ENCODE measurements at regions not wholly inside any gene's neighbourhood (a gene's known extent, or its start where the extent isn't known, plus 50 kb on each side); places are given as distances from the start of the nearest gene placed in this dataset.

GRCh38 chrX:542179-542578, 88.4 kb upstream of the SHOX start:
- ATAC-seq (ENCODE audit: insufficient read depth, low FRiP score) (no peak), DNase-seq (no peak)
- H3K36me3 ChIP-seq (ENCODE audit: control insufficient read depth in 4 of 4, insufficient read depth in 4 of 4, low read length in 4 of 4) = no peaks in the 10 kb centered on the region
- H3K27ac ChIP-seq (ENCODE audit: low read depth in 1 of 2, low read length in 1 of 2) = no peak overlapping the region
- TF ChIP-seq CTCF (IDR thresholded peaks at IDR 0.05; ENCODE audit: control extremely low read depth, extremely low read depth) = no peak
- H3K4me3 ChIP-seq = no peak overlapping the region
- H3K9ac ChIP-seq (ENCODE audit: insufficient read depth in 1 of 2, low read length in 2 of 2) = no peak overlapping the region
- H3K9me3 ChIP-seq (ENCODE audit: control insufficient read depth in 4 of 4, insufficient read depth in 3 of 4, low read length in 3 of 4) = peaks cover 0 to 7% (median 0%) of the 10 kb centered on the region in 4 donors
- WGBS, 2 donors = 91 to 94% methylated on average over 9 of the region's 9 CpGs
- H3K4me1 ChIP-seq (ENCODE audit: control insufficient read depth in 5 of 5, insufficient read depth in 5 of 5, low read length in 5 of 5) = no peaks in the 10 kb centered on the region
- no peaks in the 10 kb centered on the region for H3K27me3 ChIP-seq (ENCODE audit: control insufficient read depth in 3 of 3, insufficient read depth in 3 of 3, low read length in 2 of 3)

GRCh38 chrX:545452-545885, 85.1 kb upstream of the SHOX start:
- H3K9me3 ChIP-seq (ENCODE audit: control insufficient read depth in 4 of 4, insufficient read depth in 3 of 4, low read length in 3 of 4) = peaks cover 0 to 10% (median 4%) of the 10 kb centered on the region in 4 donors
- no peaks in the 10 kb centered on the region for H3K36me3 ChIP-seq (ENCODE audit: control insufficient read depth in 4 of 4, insufficient read depth in 4 of 4, low read length in 4 of 4)
- no peak for DNase-seq
- no peaks in the 10 kb centered on the region for H3K27me3 ChIP-seq (ENCODE audit: control insufficient read depth in 3 of 3, insufficient read depth in 3 of 3, low read length in 2 of 3)
- H3K4me1 ChIP-seq (ENCODE audit: control insufficient read depth in 5 of 5, insufficient read depth in 5 of 5, low read length in 5 of 5) = no peaks in the 10 kb centered on the region
- H3K9ac ChIP-seq (ENCODE audit: insufficient read depth in 1 of 2, low read length in 2 of 2) = no peak overlapping the region
- 39 to 54% methylated on average over 19 of the region's 19 CpGs for WGBS, 2 donors
- H3K4me3 ChIP-seq = no peak overlapping the region
- no peak for ATAC-seq (ENCODE audit: insufficient read depth, low FRiP score)
- no peak for TF ChIP-seq CTCF (IDR thresholded peaks at IDR 0.05; ENCODE audit: control extremely low read depth, extremely low read depth)
- no peak overlapping the region for H3K27ac ChIP-seq (ENCODE audit: low read depth in 1 of 2, low read length in 1 of 2)

- H3K27me3 ChIP-seq (ENCODE audit: control insufficient read depth in 3 of 3, insufficient read depth in 3 of 3, low read length in 2 of 3) = no peaks in the 10 kb centered on the region
- H3K4me1 ChIP-seq (ENCODE audit: control insufficient read depth in 5 of 5, insufficient read depth in 5 of 5, low read length in 5 of 5) = no peaks in the 10 kb centered on the region
- H3K4me3 ChIP-seq = no peak overlapping the region
- whole genome bisulfite sequencing, 2 donors = 80 to 93% methylated on average over 1 of the region's 1 CpG
- H3K9ac ChIP-seq (ENCODE audit: insufficient read depth in 1 of 2, low read length in 2 of 2) = no peak overlapping the region
- no peaks in the 10 kb centered on the region for H3K36me3 ChIP-seq (ENCODE audit: control insufficient read depth in 4 of 4, insufficient read depth in 4 of 4, low read length in 4 of 4)
- TF ChIP-seq CTCF (IDR thresholded peaks at IDR 0.05; ENCODE audit: control extremely low read depth, extremely low read depth) = no peak
- H3K27ac ChIP-seq (ENCODE audit: low read depth in 1 of 2, low read length in 1 of 2) = no peak overlapping the region
- DNase-seq (no peak), ATAC-seq (ENCODE audit: insufficient read depth, low FRiP score) (no peak)
- peaks cover 0 to 14% (median 4%) of the 10 kb centered on the region in 4 donors for H3K9me3 ChIP-seq (ENCODE audit: control insufficient read depth in 4 of 4, insufficient read depth in 3 of 4, low read length in 3 of 4)
These were observed 80.1 kb upstream of the SHOX start for GRCh38 chrX:550514-550913.

- H3K9me3 ChIP-seq (ENCODE audit: control insufficient read depth in 4 of 4, insufficient read depth in 3 of 4, low read length in 3 of 4) = peaks cover 0 to 14% (median 4%) of the 10 kb centered on the region in 4 donors
- H3K9ac ChIP-seq (ENCODE audit: insufficient read depth in 1 of 2, low read length in 2 of 2) = no peak overlapping the region
- TF ChIP-seq CTCF (IDR thresholded peaks at IDR 0.05; ENCODE audit: control extremely low read depth, extremely low read depth) = no peak
- WGBS, 2 donors = 70 to 79% methylated on average over 2 of the region's 2 CpGs
- ATAC-seq (ENCODE audit: insufficient read depth, low FRiP score) (no peak), DNase-seq (no peak)
- no peak overlapping the region for H3K27ac ChIP-seq (ENCODE audit: low read depth in 1 of 2, low read length in 1 of 2)
- no peaks in the 10 kb centered on the region for H3K36me3 ChIP-seq (ENCODE audit: control insufficient read depth in 4 of 4, insufficient read depth in 4 of 4, low read length in 4 of 4)
- no peaks in the 10 kb centered on the region for H3K4me1 ChIP-seq (ENCODE audit: control insufficient read depth in 5 of 5, insufficient read depth in 5 of 5, low read length in 5 of 5)
- no peaks in the 10 kb centered on the region for H3K27me3 ChIP-seq (ENCODE audit: control insufficient read depth in 3 of 3, insufficient read depth in 3 of 3, low read length in 2 of 3)
- H3K4me3 ChIP-seq = no peak overlapping the region
These were observed 79.3 kb upstream of the SHOX start for GRCh38 chrX:551306-551705.

Data from lung (tissue), 11 donors.